ENCODE measurements at regions not wholly inside any gene's neighbourhood (a gene's known extent, or its start where the extent isn't known, plus 50 kb on each side); places are given as distances from the start of the nearest gene placed in this dataset.
"Not testable (repeated sequence)": the region's sequence is repeated elsewhere in the genome, so short reads cannot be mapped to it uniquely, and the experiment has no call there.

- DNase-seq, result not testable (repeated sequence)
Measured at GRCh38 chr15:20622117-20622516, 80.5 kb upstream of the GOLGA6L6 start.

- not testable (repeated sequence) for DNase-seq
Measured at GRCh38 chr15:20614549-20614948, 72.9 kb upstream of the GOLGA6L6 start.

- DNase-seq, result not testable (repeated sequence)
Measured at GRCh38 chr15:20612796-20613195, 71.2 kb upstream of the GOLGA6L6 start.

- DNase-seq, result not testable (repeated sequence)
Measured at GRCh38 chr15:20612356-20612755, 70.8 kb upstream of the GOLGA6L6 start.

- DNase-seq, result not testable (repeated sequence)
Measured at GRCh38 chr15:20611667-20612290, 70.2 kb upstream of the GOLGA6L6 start.

GRCh38 chr15:20608179-20608578, 66.6 kb upstream of the GOLGA6L6 start:
- DNase-seq, result not testable (repeated sequence)

- not testable (repeated sequence) for DNase-seq
Measured at GRCh38 chr15:20597245-20597644, 55.6 kb upstream of the GOLGA6L6 start.

GRCh38 chr15:20594219-20594618, 52.6 kb upstream of the GOLGA6L6 start:
- not testable (repeated sequence) for DNase-seq

- DNase-seq, result not testable (repeated sequence)
Measured at GRCh38 chr15:20591936-20592335, 50.3 kb upstream of the GOLGA6L6 start.
